ENCODE measurements at regions not wholly inside any gene's neighbourhood (a gene's known extent, or its start where the extent isn't known, plus 50 kb on each side); places are given as distances from the start of the nearest gene placed in this dataset.

- TF ChIP-seq CTCF (IDR thresholded peaks at IDR 0.05) = no peak
- no peak for TF ChIP-seq POLR2A (IDR thresholded peaks at IDR 0.05)
These were observed 238.7 kb downstream of the TFCP2L1 start for GRCh38 chr2:121046335-121046734.
